ENCODE measurements at regions not wholly inside any gene's neighbourhood (a gene's known extent, or its start where the extent isn't known, plus 50 kb on each side); places are given as distances from the start of the nearest gene placed in this dataset.

DNA sequence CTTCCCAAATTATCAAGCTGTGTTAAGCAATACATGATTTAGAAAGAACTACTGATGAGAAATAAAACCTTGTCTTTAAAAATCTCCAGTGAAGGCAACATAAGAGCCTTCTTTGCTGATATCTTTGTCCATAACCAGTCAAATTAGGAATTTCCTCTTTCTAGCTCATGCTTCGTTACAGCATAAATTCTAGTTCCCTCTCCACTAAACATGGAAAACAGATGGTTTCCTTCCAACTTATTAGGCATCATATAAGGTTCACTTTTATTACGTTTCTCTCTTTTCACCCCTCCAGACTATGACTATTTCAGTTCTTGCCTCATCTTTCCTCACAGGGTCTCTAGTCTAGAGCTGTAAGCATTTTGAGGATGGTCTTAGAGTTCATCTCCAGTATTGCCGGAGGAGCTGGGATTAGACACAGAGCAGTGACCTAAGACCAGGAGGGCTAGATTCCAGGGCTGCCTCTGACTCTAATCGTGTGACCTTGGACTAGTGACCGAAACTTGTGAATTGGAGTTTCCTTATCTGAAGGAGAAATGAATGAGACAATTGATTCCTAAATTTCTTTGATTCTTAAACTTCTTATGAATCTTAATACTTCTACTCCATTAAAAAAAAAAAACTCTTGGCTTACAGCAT lies 195.5 kb upstream of the APCDD1 start:
- TF ChIP-seq, protein P1, sequence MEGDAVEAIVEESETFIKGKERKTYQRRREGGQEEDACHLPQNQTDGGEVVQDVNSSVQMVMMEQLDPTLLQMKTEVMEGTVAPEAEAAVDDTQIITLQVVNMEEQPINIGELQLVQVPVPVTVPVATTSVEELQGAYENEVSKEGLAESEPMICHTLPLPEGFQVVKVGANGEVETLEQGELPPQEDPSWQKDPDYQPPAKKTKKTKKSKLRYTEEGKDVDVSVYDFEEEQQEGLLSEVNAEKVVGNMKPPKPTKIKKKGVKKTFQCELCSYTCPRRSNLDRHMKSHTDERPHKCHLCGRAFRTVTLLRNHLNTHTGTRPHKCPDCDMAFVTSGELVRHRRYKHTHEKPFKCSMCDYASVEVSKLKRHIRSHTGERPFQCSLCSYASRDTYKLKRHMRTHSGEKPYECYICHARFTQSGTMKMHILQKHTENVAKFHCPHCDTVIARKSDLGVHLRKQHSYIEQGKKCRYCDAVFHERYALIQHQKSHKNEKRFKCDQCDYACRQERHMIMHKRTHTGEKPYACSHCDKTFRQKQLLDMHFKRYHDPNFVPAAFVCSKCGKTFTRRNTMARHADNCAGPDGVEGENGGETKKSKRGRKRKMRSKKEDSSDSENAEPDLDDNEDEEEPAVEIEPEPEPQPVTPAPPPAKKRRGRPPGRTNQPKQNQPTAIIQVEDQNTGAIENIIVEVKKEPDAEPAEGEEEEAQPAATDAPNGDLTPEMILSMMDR (IDR thresholded peaks at IDR 0.05): no peak
- TF ChIP-seq POLR2A (IDR thresholded peaks at IDR 0.05) (no peak), EP300 (IDR thresholded peaks at IDR 0.05) (no peak)
